ENCODE measurements at regions not wholly inside any gene's neighbourhood (a gene's known extent, or its start where the extent isn't known, plus 50 kb on each side); places are given as distances from the start of the nearest gene placed in this dataset.

GRCh38 chr2:21667638-21668037 lies 543.9 kb downstream of the TDRD15 start:
- Histone ChIP-seq H3K4me1 (ENCODE audit: low read length) (no peaks in the 10 kb centered on the region), H3K36me3 (replicated peaks; ENCODE audit: low read depth, low read length) (no peaks in the 10 kb centered on the region), H3K27ac (ENCODE audit: low read length) (no peak overlapping the region), H2AFZ (ENCODE audit: low read depth, low read length) (no peak overlapping the region), H3K79me2 (ENCODE audit: low read length) (no peaks in the 10 kb centered on the region), H3K9ac (ENCODE audit: low read length) (no peak overlapping the region), H3K9me3 (ENCODE audit: insufficient read depth, low read length) (no peaks in the 10 kb centered on the region), H3K4me2 (ENCODE audit: low read length) (no peak overlapping the region), H3K27me3 (ENCODE audit: low read depth, low read length) (no peaks in the 10 kb centered on the region), H4K20me1 (ENCODE audit: insufficient read depth, low read length) (no peaks in the 10 kb centered on the region), H3K4me3 (ENCODE audit: low read length) (no peak overlapping the region)
- no peak for TF ChIP-seq EZH2phosphoT487 (IDR thresholded peaks at IDR 0.05; ENCODE audit: low read depth)
- TF ChIP-seq, protein P1, sequence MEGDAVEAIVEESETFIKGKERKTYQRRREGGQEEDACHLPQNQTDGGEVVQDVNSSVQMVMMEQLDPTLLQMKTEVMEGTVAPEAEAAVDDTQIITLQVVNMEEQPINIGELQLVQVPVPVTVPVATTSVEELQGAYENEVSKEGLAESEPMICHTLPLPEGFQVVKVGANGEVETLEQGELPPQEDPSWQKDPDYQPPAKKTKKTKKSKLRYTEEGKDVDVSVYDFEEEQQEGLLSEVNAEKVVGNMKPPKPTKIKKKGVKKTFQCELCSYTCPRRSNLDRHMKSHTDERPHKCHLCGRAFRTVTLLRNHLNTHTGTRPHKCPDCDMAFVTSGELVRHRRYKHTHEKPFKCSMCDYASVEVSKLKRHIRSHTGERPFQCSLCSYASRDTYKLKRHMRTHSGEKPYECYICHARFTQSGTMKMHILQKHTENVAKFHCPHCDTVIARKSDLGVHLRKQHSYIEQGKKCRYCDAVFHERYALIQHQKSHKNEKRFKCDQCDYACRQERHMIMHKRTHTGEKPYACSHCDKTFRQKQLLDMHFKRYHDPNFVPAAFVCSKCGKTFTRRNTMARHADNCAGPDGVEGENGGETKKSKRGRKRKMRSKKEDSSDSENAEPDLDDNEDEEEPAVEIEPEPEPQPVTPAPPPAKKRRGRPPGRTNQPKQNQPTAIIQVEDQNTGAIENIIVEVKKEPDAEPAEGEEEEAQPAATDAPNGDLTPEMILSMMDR (IDR thresholded peaks at IDR 0.05; ENCODE audit: low read depth, low read length), result no peak

DNA sequence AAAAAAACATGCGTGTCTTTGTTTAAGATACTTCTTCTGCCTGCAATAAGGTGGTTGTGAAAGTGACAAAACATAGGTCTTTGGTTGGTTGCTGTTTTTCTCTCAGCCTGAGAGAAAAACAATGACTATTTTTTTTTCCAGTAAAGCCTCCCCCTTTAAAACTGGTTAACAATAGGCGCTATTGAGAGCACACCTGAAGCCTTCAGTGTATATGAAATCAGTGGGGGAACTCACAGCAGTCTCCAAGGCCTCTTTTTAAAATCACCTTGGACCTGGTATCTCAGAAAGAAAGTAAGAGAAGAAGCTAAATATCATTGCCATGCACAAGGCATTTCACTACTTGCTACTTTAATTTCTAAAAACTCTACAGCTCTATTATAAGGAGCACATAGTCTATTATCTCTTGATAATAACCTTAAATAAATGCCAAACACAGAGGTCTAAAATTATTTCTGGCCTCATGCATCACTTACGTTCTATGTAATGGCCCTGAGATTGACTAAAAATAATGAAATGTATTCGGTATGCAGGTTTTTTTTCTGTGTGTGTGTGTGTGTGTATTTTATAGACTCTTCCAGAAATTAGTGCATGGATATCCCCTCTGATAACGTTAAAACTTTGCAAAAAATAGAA lies 544.4 kb downstream of the TDRD15 start:
- no peak for TF ChIP-seq EZH2phosphoT487 (IDR thresholded peaks at IDR 0.05; ENCODE audit: low read depth)

DNA sequence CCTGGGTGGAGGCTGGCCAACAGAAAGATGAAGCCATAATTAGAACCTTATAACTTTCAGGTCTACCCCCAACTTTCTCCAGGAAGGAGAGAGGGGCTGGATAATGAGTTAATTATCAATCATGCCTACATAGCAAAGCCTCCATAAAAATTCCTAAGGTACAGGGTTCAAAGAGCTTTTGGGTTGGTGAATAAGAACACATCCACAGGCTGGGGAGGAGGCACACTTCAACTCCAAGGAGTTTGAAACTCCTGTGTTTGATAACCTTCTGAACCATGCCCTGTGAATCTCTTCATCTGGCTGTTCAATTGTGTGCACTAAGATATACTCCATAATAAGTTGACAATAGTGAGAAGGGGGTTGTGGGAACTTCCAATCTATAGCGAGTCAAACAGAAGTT lies 552.3 kb downstream of the TDRD15 start:
- no peaks in the 10 kb centered on the region for H4K20me1 ChIP-seq (ENCODE audit: insufficient read depth, low read length)
- TF ChIP-seq EZH2phosphoT487 (IDR thresholded peaks at IDR 0.05; ENCODE audit: low read depth), result no peak
- H2AFZ ChIP-seq (ENCODE audit: low read depth, low read length), result no peak overlapping the region
- no peak overlapping the region for H3K4me2 ChIP-seq (ENCODE audit: low read length)
- no peaks in the 10 kb centered on the region for H3K9me3 ChIP-seq (ENCODE audit: insufficient read depth, low read length)
- no peaks in the 10 kb centered on the region for H3K36me3 ChIP-seq (replicated peaks; ENCODE audit: low read depth, low read length)
- no peaks in the 10 kb centered on the region for H3K27me3 ChIP-seq (ENCODE audit: low read depth, low read length)
- no peak overlapping the region for H3K27ac ChIP-seq (ENCODE audit: low read length)
- no peaks in the 10 kb centered on the region for H3K79me2 ChIP-seq (ENCODE audit: low read length)
- no peaks in the 10 kb centered on the region for H3K4me1 ChIP-seq (ENCODE audit: low read length)
- no peak overlapping the region for H3K9ac ChIP-seq (ENCODE audit: low read length)
- H3K4me3 ChIP-seq (ENCODE audit: low read length), result no peak overlapping the region

More for the DNA sequence above, 544.4 kb downstream of the TDRD15 start:
- Histone ChIP-seq H3K9ac (ENCODE audit: low read length) (no peak overlapping the region), H4K20me1 (ENCODE audit: insufficient read depth, low read length) (no peaks in the 10 kb centered on the region), H3K36me3 (replicated peaks; ENCODE audit: low read depth, low read length) (no peaks in the 10 kb centered on the region), H3K79me2 (ENCODE audit: low read length) (no peaks in the 10 kb centered on the region), H3K4me2 (ENCODE audit: low read length) (no peak overlapping the region), H3K27me3 (ENCODE audit: low read depth, low read length) (no peaks in the 10 kb centered on the region), H2AFZ (ENCODE audit: low read depth, low read length) (no peak overlapping the region), H3K27ac (ENCODE audit: low read length) (no peak overlapping the region), H3K4me1 (ENCODE audit: low read length) (no peaks in the 10 kb centered on the region), H3K4me3 (ENCODE audit: low read length) (no peak overlapping the region), H3K9me3 (ENCODE audit: insufficient read depth, low read length) (no peaks in the 10 kb centered on the region)

DNA sequence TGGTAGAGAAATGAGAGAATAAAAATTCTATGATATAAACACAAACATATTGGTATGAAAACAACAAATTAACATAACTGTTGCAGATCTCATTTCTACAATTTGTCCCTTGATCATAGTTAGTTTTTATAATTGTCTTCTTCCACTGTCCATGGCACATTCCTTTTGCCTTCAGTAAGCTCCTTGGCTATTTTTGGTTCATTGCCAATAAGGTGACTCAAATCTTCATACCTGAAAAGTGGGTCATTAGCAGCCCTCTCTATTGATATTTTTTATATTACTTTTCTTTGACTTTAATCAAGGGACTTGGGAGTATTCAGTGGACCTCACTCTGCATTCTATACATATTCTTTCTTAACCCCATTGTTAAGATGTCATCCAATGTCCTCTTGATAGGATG lies 552.9 kb downstream of the TDRD15 start:
- H2AFZ ChIP-seq (ENCODE audit: low read depth, low read length), result no peak overlapping the region
- H3K9ac ChIP-seq (ENCODE audit: low read length), result no peak overlapping the region
- no peak overlapping the region for H3K4me2 ChIP-seq (ENCODE audit: low read length)
- H3K79me2 ChIP-seq (ENCODE audit: low read length), result no peaks in the 10 kb centered on the region
- no peak overlapping the region for H3K27ac ChIP-seq (ENCODE audit: low read length)
- H3K9me3 ChIP-seq (ENCODE audit: insufficient read depth, low read length), result no peaks in the 10 kb centered on the region
- no peaks in the 10 kb centered on the region for H3K27me3 ChIP-seq (ENCODE audit: low read depth, low read length)
- H4K20me1 ChIP-seq (ENCODE audit: insufficient read depth, low read length), result no peaks in the 10 kb centered on the region
- H3K4me1 ChIP-seq (ENCODE audit: low read length), result no peaks in the 10 kb centered on the region
- H3K36me3 ChIP-seq (replicated peaks; ENCODE audit: low read depth, low read length), result no peaks in the 10 kb centered on the region
- H3K4me3 ChIP-seq (ENCODE audit: low read length), result no peak overlapping the region
- TF ChIP-seq, protein P1 (IDR thresholded peaks at IDR 0.05; ENCODE audit: low read depth, low read length), result no peak
- TF ChIP-seq EZH2phosphoT487 (IDR thresholded peaks at IDR 0.05; ENCODE audit: low read depth), result no peak

GRCh38 chr2:21683838-21684237 lies 560.1 kb downstream of the TDRD15 start:
- TF ChIP-seq EZH2phosphoT487 (IDR thresholded peaks at IDR 0.05; ENCODE audit: low read depth), result no peak
- TF ChIP-seq, protein P1 (IDR thresholded peaks at IDR 0.05; ENCODE audit: low read depth, low read length), result no peak
- H3K4me3 ChIP-seq (ENCODE audit: low read length), result no peak overlapping the region

More at GRCh38 chr2:21683838-21684237, 560.1 kb downstream of the TDRD15 start:
- Histone ChIP-seq H4K20me1 (ENCODE audit: insufficient read depth, low read length) (no peaks in the 10 kb centered on the region), H3K79me2 (ENCODE audit: low read length) (no peaks in the 10 kb centered on the region), H3K4me1 (ENCODE audit: low read length) (no peaks in the 10 kb centered on the region), H3K36me3 (replicated peaks; ENCODE audit: low read depth, low read length) (no peaks in the 10 kb centered on the region), H2AFZ (ENCODE audit: low read depth, low read length) (no peak overlapping the region), H3K9ac (ENCODE audit: low read length) (no peak overlapping the region), H3K27ac (ENCODE audit: low read length) (no peak overlapping the region), H3K9me3 (ENCODE audit: insufficient read depth, low read length) (no peaks in the 10 kb centered on the region), H3K4me2 (ENCODE audit: low read length) (no peak overlapping the region), H3K27me3 (ENCODE audit: low read depth, low read length) (no peaks in the 10 kb centered on the region)
